ENCODE measurements at regions not wholly inside any gene's neighbourhood (a gene's known extent, or its start where the extent isn't known, plus 50 kb on each side); places are given as distances from the start of the nearest gene placed in this dataset.
A peak's percentile ranks its signal among the peaks of the same experiment; 100 is the strongest.
"Not testable (repeated sequence)": the region's sequence is repeated elsewhere in the genome, so short reads cannot be mapped to it uniquely, and the experiment has no call there.

DNA sequence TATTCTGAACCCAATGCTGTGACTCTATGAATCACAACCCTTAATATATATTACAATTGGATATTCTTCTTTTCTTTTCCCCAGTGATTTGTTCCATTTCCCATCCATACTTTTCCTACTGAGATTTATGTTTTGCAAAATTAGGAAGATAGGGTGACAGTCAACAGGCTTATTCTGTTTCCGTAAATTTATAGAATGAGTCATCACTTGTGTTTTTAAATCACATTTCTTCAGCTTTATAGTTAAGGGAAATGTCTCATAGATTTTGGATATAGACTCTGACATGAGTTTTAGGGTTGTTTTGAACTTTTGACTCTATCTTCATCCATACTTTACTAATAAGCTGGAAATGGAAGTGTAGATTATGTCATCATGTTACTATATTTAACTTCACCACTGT is 661.6 kb upstream of the FBXO33 start:
- 77% methylated on average over 1 of the region's 1 CpG for WGBS

GRCh38 chr14:40074169-40074568 is 641.9 kb upstream of the FBXO33 start:
- H3K4me3 ChIP-seq (ENCODE audit: low read length): no peak overlapping the region
- WGBS: 95% methylated on average over 2 of the region's 2 CpGs
- no peaks in the 10 kb centered on the region for H3K27me3 ChIP-seq (ENCODE audit: control insufficient read depth, insufficient read depth)
- H3K27ac ChIP-seq (ENCODE audit: low read length): no peak overlapping the region
- no peak for ATAC-seq
- intact Hi-C loops (cut with DNase I): no loop called here
- H3K9me3 ChIP-seq (ENCODE audit: control insufficient read depth, low read length): peaks cover 2% of the 10 kb centered on the region
- no peaks in the 10 kb centered on the region for H3K4me1 ChIP-seq (ENCODE audit: control insufficient read depth, insufficient read depth, low read length)
- DNase-seq: no peak

More for the DNA sequence above, 661.6 kb upstream of the FBXO33 start:
- no peak for ATAC-seq
- intact Hi-C loops (cut with DNase I): no loop called here
- no peaks in the 10 kb centered on the region for H3K4me1 ChIP-seq (ENCODE audit: control insufficient read depth, insufficient read depth, low read length)
- no peak for DNase-seq
- no peak overlapping the region for H3K4me3 ChIP-seq (ENCODE audit: low read length)
- no peaks in the 10 kb centered on the region for H3K9me3 ChIP-seq (ENCODE audit: control insufficient read depth, low read length)
- H3K27me3 ChIP-seq (ENCODE audit: control insufficient read depth, insufficient read depth): no peaks in the 10 kb centered on the region
- no peak overlapping the region for H3K27ac ChIP-seq (ENCODE audit: low read length)

DNA sequence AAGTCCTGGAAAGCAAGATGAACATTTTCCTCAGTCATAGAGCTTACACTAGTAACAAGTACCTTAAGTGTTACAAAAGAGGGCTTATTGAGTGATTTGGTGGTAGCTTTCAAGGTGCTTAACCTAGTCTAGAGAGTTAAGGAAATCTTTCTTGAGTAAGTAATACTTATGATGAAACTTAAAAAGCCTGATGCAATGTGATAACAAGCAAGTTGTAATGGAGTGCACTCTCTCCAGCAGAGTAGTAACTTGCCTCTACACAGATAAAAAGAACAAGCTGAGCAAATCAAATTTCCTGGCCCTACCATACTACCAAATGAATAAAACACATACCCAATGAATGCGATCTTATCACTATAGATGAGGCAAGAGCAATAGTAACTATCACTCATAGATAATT is 639.9 kb upstream of the FBXO33 start:
- DNase-seq (no peak), ATAC-seq (no peak)
- Histone ChIP-seq H3K4me1 (ENCODE audit: control insufficient read depth, insufficient read depth, low read length) (no peaks in the 10 kb centered on the region), H3K27ac (ENCODE audit: low read length) (no peak overlapping the region), H3K9me3 (ENCODE audit: control insufficient read depth, low read length) (peaks cover 2% of the 10 kb centered on the region), H3K4me3 (ENCODE audit: low read length) (no peak overlapping the region), H3K27me3 (ENCODE audit: control insufficient read depth, insufficient read depth) (no peaks in the 10 kb centered on the region)
- intact Hi-C loops (cut with DNase I): no loop called here
- 96% methylated on average over 1 of the region's 1 CpG for WGBS

GRCh38 chr14:40058901-40059897 is 627.0 kb upstream of the FBXO33 start:
- no peaks in the 10 kb centered on the region for H3K9me3 ChIP-seq (ENCODE audit: control insufficient read depth, low read length)
- no peaks in the 10 kb centered on the region for H3K4me1 ChIP-seq (ENCODE audit: control insufficient read depth, insufficient read depth, low read length)
- no peaks in the 10 kb centered on the region for H3K27me3 ChIP-seq (ENCODE audit: control insufficient read depth, insufficient read depth)
- H3K4me3 ChIP-seq (ENCODE audit: low read length): no peak overlapping the region
- WGBS: 64% methylated on average over 8 of the region's 8 CpGs
- no peak for ATAC-seq
- no peak overlapping the region for H3K27ac ChIP-seq (ENCODE audit: low read length)
- no peak for DNase-seq
- intact Hi-C loops (cut with DNase I): no loop called here

DNA sequence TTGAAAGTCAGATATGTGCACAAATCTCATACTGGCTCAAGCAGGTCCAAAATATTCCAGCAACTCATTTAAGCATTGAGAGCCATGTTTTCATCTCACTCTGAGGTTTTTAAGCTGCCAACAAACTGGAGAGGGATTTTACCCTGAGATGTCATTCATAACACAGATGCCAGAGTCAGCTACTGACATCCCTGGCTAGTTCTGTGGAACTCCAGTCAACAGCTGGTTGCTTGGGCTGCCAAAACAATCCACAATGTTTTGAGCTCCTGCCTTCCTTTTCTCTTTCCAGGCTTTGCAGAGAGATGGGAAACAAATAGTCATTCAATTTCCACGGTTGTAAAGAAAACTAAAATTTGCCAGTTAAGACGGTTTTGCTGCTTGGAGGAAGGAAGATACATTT is 621.2 kb upstream of the FBXO33 start:
- H3K4me1 ChIP-seq (ENCODE audit: control insufficient read depth, insufficient read depth, low read length): no peaks in the 10 kb centered on the region
- 58% methylated on average over 2 of the region's 2 CpGs for WGBS
- no peak overlapping the region for H3K27ac ChIP-seq (ENCODE audit: low read length)
- no peaks in the 10 kb centered on the region for H3K27me3 ChIP-seq (ENCODE audit: control insufficient read depth, insufficient read depth)
- H3K9me3 ChIP-seq (ENCODE audit: control insufficient read depth, low read length): no peaks in the 10 kb centered on the region
- no peak for ATAC-seq
- no peak for DNase-seq
- no peak overlapping the region for H3K4me3 ChIP-seq (ENCODE audit: low read length)
- intact Hi-C loops (cut with DNase I): no loop called here

DNA sequence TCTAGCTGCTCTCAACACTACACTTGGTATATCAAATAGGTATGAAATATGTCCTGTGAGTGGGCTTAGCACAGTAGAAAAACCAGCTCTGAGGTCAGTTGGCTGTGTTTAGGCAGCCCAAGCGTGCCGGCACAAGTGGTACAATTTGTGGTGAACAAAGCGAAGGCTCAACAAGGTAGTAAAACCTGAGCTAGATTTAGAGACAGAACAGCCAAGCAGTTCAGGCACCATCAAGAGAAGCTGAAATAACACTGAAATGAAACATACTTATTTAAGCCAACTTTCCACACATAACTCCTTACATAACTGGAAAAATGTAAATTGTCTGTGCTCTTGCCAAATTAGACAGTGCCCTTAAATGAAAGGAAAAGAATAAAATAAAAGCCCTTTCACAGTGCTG is 596.8 kb upstream of the FBXO33 start:
- no peak overlapping the region for H3K4me3 ChIP-seq (ENCODE audit: low read length)
- H3K27me3 ChIP-seq (ENCODE audit: control insufficient read depth, insufficient read depth): no peaks in the 10 kb centered on the region
- no peak for ATAC-seq
- no peak for DNase-seq
- intact Hi-C loops (cut with DNase I): no loop called here
- H3K9me3 ChIP-seq (ENCODE audit: control insufficient read depth, low read length): no peaks in the 10 kb centered on the region
- 94% methylated on average over 3 of the region's 3 CpGs for WGBS
- H3K27ac ChIP-seq (ENCODE audit: low read length): no peak overlapping the region
- no peaks in the 10 kb centered on the region for H3K4me1 ChIP-seq (ENCODE audit: control insufficient read depth, insufficient read depth, low read length)

- H3K9me3 ChIP-seq (ENCODE audit: control insufficient read depth, low read length): no peaks in the 10 kb centered on the region
- no peak overlapping the region for H3K27ac ChIP-seq (ENCODE audit: low read length)
- ATAC-seq: no peak
- H3K4me3 ChIP-seq (ENCODE audit: low read length): no peak overlapping the region
- intact Hi-C loops (cut with DNase I): no loop called here
- H3K27me3 ChIP-seq (ENCODE audit: control insufficient read depth, insufficient read depth): no peaks in the 10 kb centered on the region
- DNase-seq: peak in 1 of 3 donors; percentile 16
- H3K4me1 ChIP-seq (ENCODE audit: control insufficient read depth, insufficient read depth, low read length): no peaks in the 10 kb centered on the region
- WGBS: 65% methylated on average over 2 of the region's 2 CpGs
These were observed 592.9 kb upstream of the FBXO33 start for GRCh38 chr14:40025101-40025500.

GRCh38 chr14:40010961-40011360 is 578.7 kb upstream of the FBXO33 start:
- no peak overlapping the region for H3K4me3 ChIP-seq (ENCODE audit: low read length)
- H3K9me3 ChIP-seq (ENCODE audit: control insufficient read depth, low read length): no peaks in the 10 kb centered on the region
- no peaks in the 10 kb centered on the region for H3K4me1 ChIP-seq (ENCODE audit: control insufficient read depth, insufficient read depth, low read length)
- ATAC-seq (no peak), DNase-seq (no peak)
- intact Hi-C loops (cut with DNase I): no loop called here
- no peak overlapping the region for H3K27ac ChIP-seq (ENCODE audit: low read length)
- no peaks in the 10 kb centered on the region for H3K27me3 ChIP-seq (ENCODE audit: control insufficient read depth, insufficient read depth)
- WGBS: 78% methylated on average over 3 of the region's 3 CpGs

- WGBS: 87% methylated on average over 4 of the region's 4 CpGs
- no peaks in the 10 kb centered on the region for H3K9me3 ChIP-seq (ENCODE audit: control insufficient read depth, low read length)
- no peak for ATAC-seq
- no peaks in the 10 kb centered on the region for H3K4me1 ChIP-seq (ENCODE audit: control insufficient read depth, insufficient read depth, low read length)
- H3K27ac ChIP-seq (ENCODE audit: low read length): no peak overlapping the region
- no peak for DNase-seq
- intact Hi-C loops (cut with DNase I): no loop called here
- no peak overlapping the region for H3K4me3 ChIP-seq (ENCODE audit: low read length)
- H3K27me3 ChIP-seq (ENCODE audit: control insufficient read depth, insufficient read depth): no peaks in the 10 kb centered on the region
These were observed 577.5 kb upstream of the FBXO33 start for GRCh38 chr14:40009771-40010170.

GRCh38 chr14:40008345-40008744 is 576.1 kb upstream of the FBXO33 start:
- H3K27me3 ChIP-seq (ENCODE audit: control insufficient read depth, insufficient read depth); ATAC-seq; DNase-seq; H3K4me3 ChIP-seq (ENCODE audit: low read length); H3K9me3 ChIP-seq (ENCODE audit: control insufficient read depth, low read length); H3K27ac ChIP-seq (ENCODE audit: low read length); intact Hi-C loops (cut with DNase I); H3K4me1 ChIP-seq (ENCODE audit: control insufficient read depth, insufficient read depth, low read length): not testable (repeated sequence)
- 90% methylated on average over 2 of the region's 2 CpGs for WGBS

DNA sequence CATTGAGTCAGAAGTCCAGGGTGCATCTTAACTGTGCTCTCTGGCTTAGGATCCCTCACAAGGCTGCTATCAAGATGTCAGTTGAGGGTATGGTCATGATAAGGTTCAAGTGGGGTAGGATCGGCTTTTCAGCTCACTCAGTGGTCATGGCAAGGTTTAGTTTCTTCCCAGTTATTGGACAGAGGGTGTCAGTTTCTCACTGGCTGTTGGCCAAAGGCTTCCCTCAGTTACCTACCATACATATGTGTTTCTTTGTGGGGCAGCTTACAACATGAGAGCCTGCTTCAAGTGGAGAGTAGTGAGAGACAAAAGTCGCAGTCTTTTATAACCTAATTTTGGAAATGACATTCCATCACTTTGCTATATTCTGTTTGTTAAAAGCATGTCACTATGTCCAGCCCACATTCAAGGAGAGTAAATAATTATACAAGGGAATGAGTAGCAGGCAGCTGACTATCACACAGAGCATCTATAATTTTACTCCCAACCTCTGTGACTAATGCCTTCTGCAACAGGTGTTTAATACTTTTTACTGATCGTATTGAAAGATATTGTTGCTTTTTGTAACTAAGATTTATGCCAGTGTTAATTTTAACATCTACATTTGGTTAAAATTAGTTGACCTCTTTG is 572.8 kb upstream of the FBXO33 start:
- no peak overlapping the region for H3K27ac ChIP-seq (ENCODE audit: low read length)
- 66% methylated on average over 3 of the region's 3 CpGs for WGBS
- H3K27me3 ChIP-seq (ENCODE audit: control insufficient read depth, insufficient read depth): no peaks in the 10 kb centered on the region
- H3K4me3 ChIP-seq (ENCODE audit: low read length): no peak overlapping the region
- DNase-seq (no peak), ATAC-seq (no peak)
- no peaks in the 10 kb centered on the region for H3K4me1 ChIP-seq (ENCODE audit: control insufficient read depth, insufficient read depth, low read length)
- no peaks in the 10 kb centered on the region for H3K9me3 ChIP-seq (ENCODE audit: control insufficient read depth, low read length)
- intact Hi-C loops (cut with DNase I): no loop called here

Measured in right cardiac atrium (tissue), 5 donors.